ENCODE measurements at regions not wholly inside any gene's neighbourhood (a gene's known extent, or its start where the extent isn't known, plus 50 kb on each side); places are given as distances from the start of the nearest gene placed in this dataset.

DNA sequence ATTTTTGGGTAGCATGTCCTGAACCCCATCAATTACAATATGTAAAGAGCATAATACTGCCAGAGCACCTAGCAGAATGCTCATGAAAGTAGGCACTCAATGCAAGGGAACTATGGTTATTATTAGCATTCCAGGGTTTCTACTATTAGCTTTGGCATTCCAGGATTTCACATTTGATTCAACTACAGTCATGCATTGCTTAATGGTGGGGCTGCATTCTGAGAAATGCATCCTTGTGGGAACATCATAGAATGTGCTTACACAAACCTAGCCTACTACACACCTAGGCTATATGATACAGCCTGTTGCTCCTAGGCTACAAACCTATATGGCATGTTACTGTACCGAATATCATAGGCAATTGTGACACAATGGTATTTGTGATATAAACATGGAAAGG is 247.8 kb downstream of the CD83 start:
- TF ChIP-seq EZH2 (IDR thresholded peaks at IDR 0.05; ENCODE audit: insufficient read depth, poor library complexity, severe bottlenecking): no peak
- TF ChIP-seq EZH2phosphoT487 (IDR thresholded peaks at IDR 0.05; ENCODE audit: insufficient read depth, low read depth): no peak

Data from GM23248 (cell line).